H1 (cell line): ENCODE measurements at regions not wholly inside any gene's neighbourhood (a gene's known extent, or its start where the extent isn't known, plus 50 kb on each side); places are given as distances from the start of the nearest gene placed in this dataset.

Source experiments
- CEBPB ChIP-seq: IDR thresholded peaks from 2 replicates; pipeline ENCODE4 v1.6.1; 2012; ENCODE audit warnings: low read depth, low read length
- EGR1 ChIP-seq: IDR thresholded peaks from 2 replicates; pipeline ENCODE4 v1.6.1; 2011; ENCODE audit warnings: low read depth, low read length, borderline replicate concordance
- GABPA ChIP-seq: IDR thresholded peaks from 2 replicates; pipeline ENCODE4 v1.6.1; 2011; ENCODE audit warnings: mild to moderate bottlenecking, low read length, moderate library complexity, borderline replicate concordance; ENCODE audit not compliant: insufficient read depth
- HDAC6 ChIP-seq: IDR thresholded peaks from one replicate; pipeline ENCODE4 v1.7.1; 2012; ENCODE audit warnings: low read depth, mild to moderate bottlenecking, inconsistent platforms, low read length, moderate library complexity
- RBBP5 ChIP-seq: IDR thresholded peaks from 2 replicates; pipeline ENCODE4 v1.7.1; 2012; ENCODE audit warnings: low read depth, mild to moderate bottlenecking, inconsistent platforms, low read length, moderate library complexity, borderline replicate concordance
- TF ChIP-seq, protein P1 (sequence below), 3 experiments: IDR thresholded peaks; 1 replicate in 2 of 3; 2 replicates in 1 of 3; pipeline versions ENCODE4 v1.5.1 to v1.6.1; 2011; ENCODE audit warnings: low read length in 3 of 3, mild to moderate bottlenecking in 3 of 3, inconsistent platforms in 2 of 3, low read depth in 1 of 3, moderate library complexity in 1 of 3; ENCODE audit not compliant: insufficient read depth in 1 of 3; ENCODE audit errors: control extremely low read depth in 1 of 3

DNA sequence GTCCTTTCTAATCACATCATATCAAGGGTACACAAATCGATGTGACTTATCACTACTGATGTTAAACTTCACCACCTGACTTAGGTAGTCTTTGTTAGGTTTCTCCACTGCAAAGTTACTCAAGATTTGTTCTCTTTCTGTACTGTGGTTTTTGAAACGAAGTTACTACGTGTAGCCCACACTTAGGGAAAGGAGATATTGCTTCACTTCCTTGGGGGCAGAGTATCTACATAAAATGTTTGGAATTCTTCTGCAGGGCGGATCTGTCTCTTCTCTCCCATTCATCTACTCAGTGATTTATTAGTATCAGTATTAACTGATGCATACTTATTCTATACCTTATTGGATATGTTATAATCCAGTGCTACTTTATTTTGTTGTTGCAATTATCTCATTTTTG lies 403.6 kb upstream of the MON1B start:
- TF ChIP-seq, protein P1, sequence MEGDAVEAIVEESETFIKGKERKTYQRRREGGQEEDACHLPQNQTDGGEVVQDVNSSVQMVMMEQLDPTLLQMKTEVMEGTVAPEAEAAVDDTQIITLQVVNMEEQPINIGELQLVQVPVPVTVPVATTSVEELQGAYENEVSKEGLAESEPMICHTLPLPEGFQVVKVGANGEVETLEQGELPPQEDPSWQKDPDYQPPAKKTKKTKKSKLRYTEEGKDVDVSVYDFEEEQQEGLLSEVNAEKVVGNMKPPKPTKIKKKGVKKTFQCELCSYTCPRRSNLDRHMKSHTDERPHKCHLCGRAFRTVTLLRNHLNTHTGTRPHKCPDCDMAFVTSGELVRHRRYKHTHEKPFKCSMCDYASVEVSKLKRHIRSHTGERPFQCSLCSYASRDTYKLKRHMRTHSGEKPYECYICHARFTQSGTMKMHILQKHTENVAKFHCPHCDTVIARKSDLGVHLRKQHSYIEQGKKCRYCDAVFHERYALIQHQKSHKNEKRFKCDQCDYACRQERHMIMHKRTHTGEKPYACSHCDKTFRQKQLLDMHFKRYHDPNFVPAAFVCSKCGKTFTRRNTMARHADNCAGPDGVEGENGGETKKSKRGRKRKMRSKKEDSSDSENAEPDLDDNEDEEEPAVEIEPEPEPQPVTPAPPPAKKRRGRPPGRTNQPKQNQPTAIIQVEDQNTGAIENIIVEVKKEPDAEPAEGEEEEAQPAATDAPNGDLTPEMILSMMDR (IDR thresholded peaks at IDR 0.05; ENCODE audit: control extremely low read depth in 1 of 3, insufficient read depth in 1 of 3, low read depth in 1 of 3, low read length in 3 of 3): no peak
- TF ChIP-seq EGR1: no peak
- peak; percentile 37; the same call in 1 of the 2 replicates for TF ChIP-seq CEBPB
- no peak for TF ChIP-seq GABPA
- no peak for TF ChIP-seq RBBP5
- TF ChIP-seq HDAC6: no peak
